Nephron progenitor cell (in vitro differentiated cells): ENCODE measurements at regions not wholly inside any gene's neighbourhood (a gene's known extent, or its start where the extent isn't known, plus 50 kb on each side); places are given as distances from the start of the nearest gene placed in this dataset.

Source experiments
- DNase-seq: peaks from one replicate; pipeline ENCODE4 v3.0.0; 2021
- H3K27ac Mint-ChIP-seq: 2 replicates; pipeline ENCODE4 v1.8.0; 2021; ENCODE audit warnings: mild to moderate bottlenecking, moderate library complexity, mixed read lengths
- H3K27me3 Mint-ChIP-seq: 2 replicates; pipeline ENCODE4 v1.8.0; 2021; ENCODE audit warnings: mild to moderate bottlenecking, low read depth, mixed read lengths; ENCODE audit not compliant: poor library complexity
- H3K36me3 Mint-ChIP-seq: 2 replicates; pipeline ENCODE4 v1.8.0; 2021; ENCODE audit warnings: low read depth, mixed read lengths
- H3K4me1 Mint-ChIP-seq: 2 replicates; pipeline ENCODE4 v1.8.0; 2021; ENCODE audit warnings: mixed read lengths
- H3K4me3 Mint-ChIP-seq: 2 replicates; pipeline ENCODE4 v1.8.0; 2021; ENCODE audit warnings: mild to moderate bottlenecking, moderate library complexity, mixed read lengths
- H3K9me3 Mint-ChIP-seq: 2 replicates; pipeline ENCODE4 v1.8.0; 2021; ENCODE audit warnings: mild to moderate bottlenecking, moderate library complexity, mixed read lengths
- TF ChIP-seq, protein P1 (sequence below): fragments of 200-600 bp; sonication (generic); IDR thresholded peaks from 2 replicates; pipeline ENCODE4 v1.5.0; 2021; ENCODE audit warnings: antibody characterized with exemption

- H3K27ac Mint-ChIP-seq, result no peak overlapping the region
- TF ChIP-seq, protein P1, sequence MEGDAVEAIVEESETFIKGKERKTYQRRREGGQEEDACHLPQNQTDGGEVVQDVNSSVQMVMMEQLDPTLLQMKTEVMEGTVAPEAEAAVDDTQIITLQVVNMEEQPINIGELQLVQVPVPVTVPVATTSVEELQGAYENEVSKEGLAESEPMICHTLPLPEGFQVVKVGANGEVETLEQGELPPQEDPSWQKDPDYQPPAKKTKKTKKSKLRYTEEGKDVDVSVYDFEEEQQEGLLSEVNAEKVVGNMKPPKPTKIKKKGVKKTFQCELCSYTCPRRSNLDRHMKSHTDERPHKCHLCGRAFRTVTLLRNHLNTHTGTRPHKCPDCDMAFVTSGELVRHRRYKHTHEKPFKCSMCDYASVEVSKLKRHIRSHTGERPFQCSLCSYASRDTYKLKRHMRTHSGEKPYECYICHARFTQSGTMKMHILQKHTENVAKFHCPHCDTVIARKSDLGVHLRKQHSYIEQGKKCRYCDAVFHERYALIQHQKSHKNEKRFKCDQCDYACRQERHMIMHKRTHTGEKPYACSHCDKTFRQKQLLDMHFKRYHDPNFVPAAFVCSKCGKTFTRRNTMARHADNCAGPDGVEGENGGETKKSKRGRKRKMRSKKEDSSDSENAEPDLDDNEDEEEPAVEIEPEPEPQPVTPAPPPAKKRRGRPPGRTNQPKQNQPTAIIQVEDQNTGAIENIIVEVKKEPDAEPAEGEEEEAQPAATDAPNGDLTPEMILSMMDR, result no peak
- no peak overlapping the region for H3K4me3 Mint-ChIP-seq
- no peak for DNase-seq
- no peaks in the 10 kb centered on the region for H3K9me3 Mint-ChIP-seq
- H3K4me1 Mint-ChIP-seq, result no peaks in the 10 kb centered on the region
- H3K27me3 Mint-ChIP-seq, result peaks cover 2% of the 10 kb centered on the region
- H3K36me3 Mint-ChIP-seq, result no peaks in the 10 kb centered on the region
Measured at GRCh38 chr4:61086357-61086756, 113.8 kb upstream of the ADGRL3 start.

DNA sequence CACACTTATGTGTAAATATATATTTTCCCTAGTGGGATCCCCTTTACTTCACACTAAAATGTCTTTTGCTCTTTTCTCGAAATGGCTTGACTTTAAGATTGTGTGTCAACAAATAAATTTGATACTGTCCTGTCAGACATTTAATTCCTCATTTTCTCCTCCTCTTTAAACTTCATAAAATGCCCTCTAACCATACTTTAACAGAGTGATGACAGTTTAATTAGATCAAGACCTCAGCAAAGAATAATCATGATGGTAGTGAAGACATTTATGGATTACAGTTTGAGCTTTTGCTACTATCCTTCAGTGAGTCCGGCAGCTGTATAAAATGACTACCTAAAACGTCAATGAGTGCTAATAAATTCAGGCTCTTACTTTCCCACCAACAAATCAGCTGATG lies 113.1 kb upstream of the ADGRL3 start:
- Mint-ChIP-seq H3K4me3 (no peak overlapping the region), H3K9me3 (no peaks in the 10 kb centered on the region), H3K4me1 (no peaks in the 10 kb centered on the region), H3K27me3 (peaks cover 2% of the 10 kb centered on the region), H3K27ac (no peak overlapping the region), H3K36me3 (no peaks in the 10 kb centered on the region)
- TF ChIP-seq, protein P1, result no peak
- DNase-seq, result no peak

DNA sequence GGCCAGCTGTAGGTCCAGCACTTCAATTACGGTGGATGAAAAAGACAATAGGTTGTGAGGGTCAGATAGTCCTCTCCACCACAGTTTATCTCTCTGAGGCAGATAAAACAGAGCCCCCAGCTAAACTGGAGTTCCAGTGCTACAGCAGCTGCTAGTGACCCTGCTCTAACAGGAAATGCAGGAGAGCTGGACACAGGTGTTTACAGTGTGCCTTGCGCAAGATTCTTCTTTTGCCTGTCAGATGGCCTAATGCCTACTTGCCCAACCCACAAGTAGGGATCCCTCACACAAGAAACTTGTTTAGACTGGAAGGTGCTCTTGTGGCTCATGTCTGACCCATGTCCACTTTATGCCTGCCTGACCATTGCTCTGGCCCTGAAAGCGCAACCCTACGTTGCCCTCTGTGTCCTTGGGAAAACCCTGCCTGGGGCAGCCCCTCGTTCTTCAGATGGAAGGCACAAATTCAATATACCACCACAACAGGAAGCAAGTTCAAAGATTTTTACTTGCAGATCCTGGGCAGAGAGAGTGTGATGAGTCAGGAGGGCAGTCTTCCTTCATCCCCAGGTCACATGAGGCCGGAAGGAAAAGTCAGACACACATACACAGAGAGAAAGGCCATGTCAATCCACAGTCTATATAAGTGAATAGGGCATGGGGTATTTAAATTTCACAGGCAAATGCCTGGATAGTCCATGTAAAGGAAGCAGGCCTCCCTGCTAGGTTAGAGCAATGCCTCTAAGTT lies 105.1 kb upstream of the ADGRL3 start:
- H3K4me3 Mint-ChIP-seq, result no peak overlapping the region
- TF ChIP-seq, protein P1, result no peak
- no peaks in the 10 kb centered on the region for H3K36me3 Mint-ChIP-seq
- H3K4me1 Mint-ChIP-seq, result no peaks in the 10 kb centered on the region
- H3K27me3 Mint-ChIP-seq, result no peaks in the 10 kb centered on the region
- H3K9me3 Mint-ChIP-seq, result no peaks in the 10 kb centered on the region
- H3K27ac Mint-ChIP-seq, result no peak overlapping the region
- DNase-seq, result no peak

GRCh38 chr4:61128682-61129081 lies 71.4 kb upstream of the ADGRL3 start:
- no peaks in the 10 kb centered on the region for H3K4me1 Mint-ChIP-seq
- no peaks in the 10 kb centered on the region for H3K9me3 Mint-ChIP-seq
- TF ChIP-seq, protein P1, result no peak
- no peaks in the 10 kb centered on the region for H3K36me3 Mint-ChIP-seq
- H3K27ac Mint-ChIP-seq, result no peak overlapping the region
- no peak overlapping the region for H3K4me3 Mint-ChIP-seq
- DNase-seq, result no peak
- H3K27me3 Mint-ChIP-seq, result no peaks in the 10 kb centered on the region

DNA sequence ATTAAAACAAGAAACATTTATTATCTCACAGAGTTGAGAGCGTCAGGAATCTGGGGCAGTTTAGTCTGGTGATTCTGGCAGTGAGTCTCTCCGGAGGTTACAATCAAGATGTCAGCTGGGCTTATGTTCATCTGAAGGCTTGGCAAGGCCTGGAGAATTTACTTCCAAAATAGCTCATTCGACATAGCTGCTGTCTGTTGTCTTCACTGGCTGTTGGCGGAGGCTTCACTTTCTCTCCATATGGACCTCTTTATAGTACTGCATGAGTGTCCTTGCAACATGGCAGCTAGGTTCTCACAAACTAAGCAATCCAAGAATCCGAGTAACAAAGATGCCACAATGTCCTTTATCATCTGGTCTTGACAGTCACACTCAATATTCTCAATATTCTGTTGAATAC lies 70.2 kb upstream of the ADGRL3 start:
- peaks cover 6% of the 10 kb centered on the region for H3K9me3 Mint-ChIP-seq
- no peaks in the 10 kb centered on the region for H3K27me3 Mint-ChIP-seq
- no peaks in the 10 kb centered on the region for H3K36me3 Mint-ChIP-seq
- no peak for DNase-seq
- TF ChIP-seq, protein P1, result no peak
- H3K27ac Mint-ChIP-seq, result no peak overlapping the region
- no peaks in the 10 kb centered on the region for H3K4me1 Mint-ChIP-seq
- no peak overlapping the region for H3K4me3 Mint-ChIP-seq

- Mint-ChIP-seq H3K4me3 (no peak overlapping the region), H3K36me3 (no peaks in the 10 kb centered on the region), H3K9me3 (no peaks in the 10 kb centered on the region), H3K27ac (no peak overlapping the region), H3K27me3 (peaks cover 4% of the 10 kb centered on the region), H3K4me1 (no peaks in the 10 kb centered on the region)
- TF ChIP-seq, protein P1, result no peak
- DNase-seq, result no peak
Measured at GRCh38 chr4:61143461-61143860, 56.7 kb upstream of the ADGRL3 start.
